ENCODE measurements at regions not wholly inside any gene's neighbourhood (a gene's known extent, or its start where the extent isn't known, plus 50 kb on each side); places are given as distances from the start of the nearest gene placed in this dataset.

- no peak for TF ChIP-seq CTCF (IDR thresholded peaks at IDR 0.05)
- TF ChIP-seq POLR2A (IDR thresholded peaks at IDR 0.05) = no peak
Observed at GRCh38 chr17:79255456-79255855, 180.8 kb downstream of the ENGASE start.
